Gastroesophageal sphincter (tissue), 4 donors: ENCODE measurements at regions not wholly inside any gene's neighbourhood (a gene's known extent, or its start where the extent isn't known, plus 50 kb on each side); places are given as distances from the start of the nearest gene placed in this dataset.

ENCODE experiments used
- ATAC-seq: fragments of 150-250 bp; one replicate; pipeline ENCODE4 v1.9.1; 2016; ENCODE audit warnings: mild to moderate bottlenecking, moderate library complexity
- H3K27ac ChIP-seq, 4 donors: fragments of 200-600 bp; sonication (generic) in 3 of 4; 1 replicate in 3 of 4; 2 replicates in 1 of 4; pipeline ENCODE4 v1.5.1; 2016 to 2019
- H3K27me3 ChIP-seq: fragments of 200-600 bp; sonication (generic); one replicate; pipeline ENCODE4 v1.5.1; 2019
- H3K36me3 ChIP-seq, 2 donors: fragments of 200-600 bp; sonication (generic); one replicate each; pipeline ENCODE4 v1.5.1; 2019; ENCODE audit warnings: control low read depth in 1 of 2
- H3K4me1 ChIP-seq, 3 donors: fragments of 200-600 bp; sonication (generic); 1 replicate in 2 of 3; 2 replicates in 1 of 3; pipeline ENCODE4 v1.5.1; 2016 to 2019; ENCODE audit warnings: control low read depth in 2 of 3
- H3K4me3 ChIP-seq, 2 donors: fragments of 200-600 bp; sonication (generic); one replicate each; pipeline ENCODE4 v1.5.1; 2019; ENCODE audit warnings: mild to moderate bottlenecking in 1 of 2, moderate library complexity in 1 of 2
- H3K9me3 ChIP-seq, 3 donors: fragments of 200-600 bp; sonication (generic); one replicate each; pipeline ENCODE4 v1.5.1; 2017 to 2019; ENCODE audit warnings: control low read depth in 2 of 3
- EP300 ChIP-seq: sonication (generic); formaldehyde crosslinking; IDR thresholded peaks from one replicate; pipeline ENCODE4 v1.6.1; 2017; ENCODE audit warnings: antibody characterized with exemption, mild to moderate bottlenecking
- POLR2A ChIP-seq, 2 donors: fragments of 450-650 bp; IDR thresholded peaks; one replicate each; pipeline ENCODE4 v1.6.1; 2017; ENCODE audit warnings: antibody characterized with exemption in 2 of 2, mild to moderate bottlenecking in 2 of 2, moderate library complexity in 1 of 2
- POLR2AphosphoS5 ChIP-seq: sonication (generic); formaldehyde crosslinking; IDR thresholded peaks from one replicate; pipeline ENCODE4 v1.6.1; 2017; ENCODE audit warnings: antibody characterized with exemption
- WGBS, 2 donors: methylation state at CpG; one replicate each; pipeline ENCODE4 v1.1.5; 2018; ENCODE audit warnings: low coverage in 1 of 2; 5-methylcytosine and 5-hydroxymethylcytosine counted together
- TF ChIP-seq, protein P1 (sequence below), 4 experiments: fragments of 200-600 bp in 2 of 4; fragments of 450-650 bp in 2 of 4; sonication (generic) in 1 of 4; IDR thresholded peaks; one replicate each; pipeline ENCODE4 v1.5.1; 2017 to 2019; ENCODE audit warnings: antibody characterized with exemption in 4 of 4, mild to moderate bottlenecking in 2 of 4, moderate library complexity in 2 of 4

DNA sequence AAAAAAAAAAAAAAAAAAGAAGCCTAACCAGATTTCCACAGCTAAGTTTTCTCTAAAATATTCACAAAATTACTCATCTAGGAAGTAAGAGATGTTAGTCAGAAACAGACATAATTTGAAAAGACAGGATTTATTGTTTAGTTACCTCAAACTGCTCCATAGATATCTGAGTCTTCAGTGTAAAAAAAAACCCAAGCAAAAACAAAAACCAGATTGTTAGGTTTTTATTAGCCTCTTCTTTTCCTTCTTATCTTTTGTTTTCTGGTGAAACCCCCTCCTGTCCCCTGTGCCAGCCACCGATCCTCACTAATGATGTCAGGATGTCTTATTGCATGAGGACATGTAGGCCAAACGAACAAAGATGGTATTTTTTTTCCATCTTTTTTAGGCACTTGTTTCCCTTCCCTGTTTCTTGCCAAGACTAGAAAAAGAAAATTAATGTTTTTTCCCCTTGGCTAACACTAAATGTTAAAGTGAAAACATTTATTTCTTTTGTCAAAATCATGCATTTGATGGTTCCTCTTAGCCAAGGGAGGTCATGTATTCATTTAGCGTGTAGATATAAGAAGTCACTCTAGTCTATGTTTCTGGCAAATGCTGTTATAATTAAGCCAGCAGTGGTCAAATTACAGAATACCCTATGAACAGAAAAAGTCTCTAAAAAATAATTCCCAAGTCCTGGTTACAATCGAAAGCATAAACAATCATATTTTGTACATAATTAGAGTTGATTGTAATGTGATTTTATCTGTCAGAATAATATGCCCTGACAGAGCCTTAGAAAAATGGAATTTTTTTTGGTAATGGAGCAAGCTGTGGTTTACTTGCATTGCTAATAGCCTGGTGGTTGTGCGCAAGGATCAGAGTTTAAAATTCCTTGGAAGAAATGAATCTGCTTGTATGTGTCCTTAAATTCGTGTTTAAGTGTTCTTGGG lies 702.4 kb upstream of the FZD8 start:
- WGBS, 2 donors, result 52 to 69% methylated on average over 5 to 6 of the region's 6 CpGs
- Histone ChIP-seq H3K4me3 (no peak overlapping the region), H3K4me1 (peaks cover 0 to 4% (median 0%) of the 10 kb centered on the region in 3 donors), H3K36me3 (no peaks in the 10 kb centered on the region), H3K27me3 (no peaks in the 10 kb centered on the region), H3K27ac (no peak overlapping the region), H3K9me3 (no peaks in the 10 kb centered on the region)
- TF ChIP-seq POLR2AphosphoS5, result no peak
- TF ChIP-seq EP300, result no peak
- no peak for ATAC-seq

GRCh38 chr10:36342781-36343180 lies 700.7 kb upstream of the FZD8 start:
- TF ChIP-seq POLR2A (IDR thresholded peaks at IDR 0.05) (no peak), EP300 (no peak), POLR2AphosphoS5 (no peak)
- TF ChIP-seq, protein P1, sequence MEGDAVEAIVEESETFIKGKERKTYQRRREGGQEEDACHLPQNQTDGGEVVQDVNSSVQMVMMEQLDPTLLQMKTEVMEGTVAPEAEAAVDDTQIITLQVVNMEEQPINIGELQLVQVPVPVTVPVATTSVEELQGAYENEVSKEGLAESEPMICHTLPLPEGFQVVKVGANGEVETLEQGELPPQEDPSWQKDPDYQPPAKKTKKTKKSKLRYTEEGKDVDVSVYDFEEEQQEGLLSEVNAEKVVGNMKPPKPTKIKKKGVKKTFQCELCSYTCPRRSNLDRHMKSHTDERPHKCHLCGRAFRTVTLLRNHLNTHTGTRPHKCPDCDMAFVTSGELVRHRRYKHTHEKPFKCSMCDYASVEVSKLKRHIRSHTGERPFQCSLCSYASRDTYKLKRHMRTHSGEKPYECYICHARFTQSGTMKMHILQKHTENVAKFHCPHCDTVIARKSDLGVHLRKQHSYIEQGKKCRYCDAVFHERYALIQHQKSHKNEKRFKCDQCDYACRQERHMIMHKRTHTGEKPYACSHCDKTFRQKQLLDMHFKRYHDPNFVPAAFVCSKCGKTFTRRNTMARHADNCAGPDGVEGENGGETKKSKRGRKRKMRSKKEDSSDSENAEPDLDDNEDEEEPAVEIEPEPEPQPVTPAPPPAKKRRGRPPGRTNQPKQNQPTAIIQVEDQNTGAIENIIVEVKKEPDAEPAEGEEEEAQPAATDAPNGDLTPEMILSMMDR (IDR thresholded peaks at IDR 0.05), result no peak
- WGBS, 2 donors, result 50 to 96% methylated on average over 2 of the region's 2 CpGs
- Histone ChIP-seq H3K36me3 (no peaks in the 10 kb centered on the region), H3K4me3 (no peak overlapping the region), H3K4me1 (peaks cover 0 to 4% (median 0%) of the 10 kb centered on the region in 3 donors), H3K27ac (no peak overlapping the region), H3K27me3 (no peaks in the 10 kb centered on the region), H3K9me3 (no peaks in the 10 kb centered on the region)
- ATAC-seq, result no peak

DNA sequence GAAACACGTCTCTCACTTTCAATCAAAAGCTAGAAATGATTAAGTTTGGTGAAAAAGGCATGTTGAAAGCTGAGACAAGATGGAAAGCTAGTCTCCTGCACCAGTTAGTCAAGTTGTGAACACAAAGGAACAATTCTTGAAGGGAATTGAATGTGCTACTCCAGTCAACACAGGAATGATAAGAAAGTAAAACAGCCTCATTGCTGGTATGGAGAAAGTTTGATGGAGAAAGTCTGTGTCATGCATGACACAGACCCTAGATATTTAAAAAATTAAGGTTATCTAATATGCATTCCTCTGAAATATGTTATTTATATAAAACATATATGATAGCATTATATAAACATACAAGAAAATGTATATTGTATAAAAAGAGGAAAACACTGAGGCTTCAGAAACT lies 699.4 kb upstream of the FZD8 start:
- 83 to 100% methylated on average over 1 of the region's 1 CpG for WGBS, 2 donors
- Histone ChIP-seq H3K27me3 (no peaks in the 10 kb centered on the region), H3K4me1 (peaks cover 0 to 4% (median 0%) of the 10 kb centered on the region in 3 donors), H3K4me3 (no peak overlapping the region), H3K36me3 (no peaks in the 10 kb centered on the region), H3K9me3 (no peaks in the 10 kb centered on the region), H3K27ac (no peak overlapping the region)
- TF ChIP-seq, protein P1 (IDR thresholded peaks at IDR 0.05), result no peak
- TF ChIP-seq EP300 (no peak), POLR2AphosphoS5 (no peak), POLR2A (IDR thresholded peaks at IDR 0.05) (no peak)
- no peak for ATAC-seq

GRCh38 chr10:36336315-36336714 lies 694.2 kb upstream of the FZD8 start:
- H3K9me3 ChIP-seq, result no peaks in the 10 kb centered on the region
- 63 to 74% methylated on average over 2 of the region's 2 CpGs for WGBS, 2 donors
- ATAC-seq, result no peak
- no peak overlapping the region for H3K4me3 ChIP-seq
- H3K27ac ChIP-seq, result no peak overlapping the region
- TF ChIP-seq POLR2A (IDR thresholded peaks at IDR 0.05), result no peak
- TF ChIP-seq POLR2AphosphoS5, result no peak
- TF ChIP-seq, protein P1 (IDR thresholded peaks at IDR 0.05), result no peak
- no peak for TF ChIP-seq EP300
- H3K4me1 ChIP-seq, result no peaks in the 10 kb centered on the region
- no peaks in the 10 kb centered on the region for H3K36me3 ChIP-seq
- H3K27me3 ChIP-seq, result no peaks in the 10 kb centered on the region

DNA sequence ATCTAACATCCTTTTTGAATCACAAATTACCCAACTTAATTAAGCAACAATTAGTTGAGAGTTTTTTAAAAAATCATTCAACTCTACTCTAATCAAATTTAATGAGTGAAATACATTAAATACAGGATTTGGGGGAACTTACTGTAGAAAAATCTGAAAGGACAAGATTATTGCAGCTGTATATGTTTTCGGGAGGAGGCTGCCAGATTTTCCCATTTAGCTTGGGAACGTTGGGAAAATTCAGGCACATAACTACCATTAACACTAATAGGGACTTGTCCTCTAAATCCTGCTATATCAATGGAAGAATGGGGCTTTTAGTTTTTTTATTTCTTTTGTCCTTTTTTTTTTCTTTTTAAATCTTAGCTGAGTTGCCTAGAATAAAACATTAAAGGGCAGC lies 691.4 kb upstream of the FZD8 start:
- no peaks in the 10 kb centered on the region for H3K36me3 ChIP-seq
- no peak overlapping the region for H3K27ac ChIP-seq
- TF ChIP-seq POLR2AphosphoS5 (no peak), POLR2A (IDR thresholded peaks at IDR 0.05) (no peak), EP300 (no peak)
- TF ChIP-seq, protein P1 (IDR thresholded peaks at IDR 0.05), result no peak
- H3K27me3 ChIP-seq, result no peaks in the 10 kb centered on the region
- 71 to 74% methylated on average over 2 of the region's 2 CpGs for WGBS, 2 donors
- H3K9me3 ChIP-seq, result no peaks in the 10 kb centered on the region
- no peak overlapping the region for H3K4me3 ChIP-seq
- no peak for ATAC-seq
- H3K4me1 ChIP-seq, result no peaks in the 10 kb centered on the region
